ENCODE measurements at regions not wholly inside any gene's neighbourhood (a gene's known extent, or its start where the extent isn't known, plus 50 kb on each side); places are given as distances from the start of the nearest gene placed in this dataset.

DNA sequence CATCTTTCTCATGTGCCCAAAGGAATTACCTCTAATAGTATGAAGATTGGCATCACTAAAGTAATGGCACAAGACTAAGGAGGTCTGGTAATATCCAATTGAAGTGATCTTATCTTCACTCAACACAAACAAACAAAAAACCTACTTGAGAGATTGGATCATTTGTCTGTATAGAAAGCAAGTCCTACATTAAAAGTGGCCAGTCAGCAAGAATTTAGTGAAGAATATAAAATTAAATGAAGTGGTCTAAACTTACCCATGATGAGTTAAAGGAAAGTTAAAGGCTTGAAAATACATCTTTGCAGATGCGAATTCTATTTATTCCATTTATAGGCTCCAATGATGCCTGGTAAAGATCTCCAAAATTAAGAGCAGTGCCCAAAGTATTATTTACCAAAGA, 350.3 kb upstream of the PCSK5 start:
- Mint-ChIP-seq H3K4me1 (no peaks in the 10 kb centered on the region), H3K27ac (no peak overlapping the region), H3K36me3 (no peaks in the 10 kb centered on the region), H3K27me3 (peaks cover 0 to 9% of the 10 kb centered on the region in 2 donors), H3K4me3 (no peak overlapping the region), H3K9me3 (no peaks in the 10 kb centered on the region)
- no peak overlapping the region for H3K27ac ChIP-seq (ENCODE audit: low read length)
- H3K9me3 ChIP-seq: no peaks in the 10 kb centered on the region
- no CpG with 5 or more reads among the region's 1 CpG for WGBS (ENCODE audit: insufficient coverage)
- ATAC-seq (replicated peaks in 1 of 4): no peak
- no peak overlapping the region for H3K4me3 ChIP-seq (ENCODE audit: control insufficient read depth in 1 of 2, extremely low read depth in 1 of 2, low read length in 1 of 2)
- POLR2A ChIA-PET: no interaction called here
- CTCF ChIA-PET: no interaction called here
- no peaks in the 10 kb centered on the region for H3K4me1 ChIP-seq (ENCODE audit: control insufficient read depth in 1 of 2, extremely low read depth in 1 of 2, insufficient read depth in 2 of 2, low read length in 2 of 2)
- no peaks in the 10 kb centered on the region for H3K36me3 ChIP-seq (ENCODE audit: control insufficient read depth in 2 of 2, extremely low read depth in 1 of 2, insufficient read depth in 1 of 2, low read length in 1 of 2)
- no peaks in the 10 kb centered on the region for H3K27me3 ChIP-seq (replicated peaks in 1 of 2; ENCODE audit: control insufficient read depth in 2 of 2, extremely low read depth in 1 of 2, insufficient read depth in 2 of 2, low read length in 1 of 2)
- no peak for DNase-seq

GRCh38 chr9:75541734-75542133, 348.7 kb upstream of the PCSK5 start:
- whole genome bisulfite sequencing (ENCODE audit: insufficient coverage): no CpG with 5 or more reads among the region's 1 CpG
- H3K27ac Mint-ChIP-seq: no peak overlapping the region
- H3K36me3 ChIP-seq (ENCODE audit: control insufficient read depth in 2 of 2, extremely low read depth in 1 of 2, insufficient read depth in 1 of 2, low read length in 1 of 2): no peaks in the 10 kb centered on the region

DNA sequence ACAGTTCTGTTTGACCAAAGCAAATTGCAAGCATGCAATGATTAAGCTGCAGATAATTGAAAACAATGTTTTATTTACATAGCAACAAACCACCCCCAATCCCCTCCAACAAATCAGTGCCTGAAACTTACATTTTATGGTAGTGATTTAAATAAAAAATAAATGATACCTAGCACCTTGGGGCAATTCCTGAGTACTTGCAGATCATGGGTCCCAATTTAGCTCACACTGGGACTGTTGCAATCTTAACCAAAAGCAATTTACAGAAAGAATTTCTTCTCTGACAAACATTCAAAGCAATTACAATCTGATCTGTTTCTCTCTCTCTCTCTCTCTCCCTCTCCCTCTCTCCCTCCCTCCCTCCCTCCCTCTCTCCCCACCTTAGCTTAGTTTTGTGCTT, 345.7 kb upstream of the PCSK5 start:
- Mint-ChIP-seq H3K27me3 (no peaks in the 10 kb centered on the region), H3K36me3 (no peaks in the 10 kb centered on the region), H3K9me3 (no peaks in the 10 kb centered on the region), H3K4me3 (no peak overlapping the region), H3K27ac (no peak overlapping the region), H3K4me1 (no peaks in the 10 kb centered on the region)
- no peaks in the 10 kb centered on the region for H3K9me3 ChIP-seq
- no peak overlapping the region for H3K27ac ChIP-seq (ENCODE audit: low read length)
- no peaks in the 10 kb centered on the region for H3K4me1 ChIP-seq (ENCODE audit: control insufficient read depth in 1 of 2, extremely low read depth in 1 of 2, insufficient read depth in 2 of 2, low read length in 2 of 2)
- H3K4me3 ChIP-seq (ENCODE audit: control insufficient read depth in 1 of 2, extremely low read depth in 1 of 2, low read length in 1 of 2): no peak overlapping the region
- ChIA-PET CTCF (no interaction called here), POLR2A (no interaction called here)
- no peak for ATAC-seq (replicated peaks in 1 of 4)
- H3K36me3 ChIP-seq (ENCODE audit: control insufficient read depth in 2 of 2, extremely low read depth in 1 of 2, insufficient read depth in 1 of 2, low read length in 1 of 2): no peaks in the 10 kb centered on the region
- DNase-seq: no peak
- H3K27me3 ChIP-seq (replicated peaks in 1 of 2; ENCODE audit: control insufficient read depth in 2 of 2, extremely low read depth in 1 of 2, insufficient read depth in 2 of 2, low read length in 1 of 2): no peaks in the 10 kb centered on the region

More at GRCh38 chr9:75541734-75542133, 348.7 kb upstream of the PCSK5 start:
- ChIA-PET CTCF (no interaction called here), POLR2A (no interaction called here)
- H3K27ac ChIP-seq (ENCODE audit: low read length): no peak overlapping the region
- no peaks in the 10 kb centered on the region for H3K36me3 Mint-ChIP-seq
- DNase-seq: no peak
- H3K9me3 ChIP-seq: no peaks in the 10 kb centered on the region
- no peaks in the 10 kb centered on the region for H3K4me1 Mint-ChIP-seq
- H3K4me3 ChIP-seq (ENCODE audit: control insufficient read depth in 1 of 2, extremely low read depth in 1 of 2, low read length in 1 of 2): no peak overlapping the region
- no peaks in the 10 kb centered on the region for H3K27me3 ChIP-seq (replicated peaks in 1 of 2; ENCODE audit: control insufficient read depth in 2 of 2, extremely low read depth in 1 of 2, insufficient read depth in 2 of 2, low read length in 1 of 2)
- no peaks in the 10 kb centered on the region for H3K4me1 ChIP-seq (ENCODE audit: control insufficient read depth in 1 of 2, extremely low read depth in 1 of 2, insufficient read depth in 2 of 2, low read length in 2 of 2)
- H3K4me3 Mint-ChIP-seq: no peak overlapping the region
- ATAC-seq (replicated peaks in 1 of 4): no peak
- peaks cover 0 to 9% of the 10 kb centered on the region in 2 donors for H3K27me3 Mint-ChIP-seq
- no peaks in the 10 kb centered on the region for H3K9me3 Mint-ChIP-seq

- no peaks in the 10 kb centered on the region for H3K36me3 ChIP-seq (ENCODE audit: control insufficient read depth in 2 of 2, extremely low read depth in 1 of 2, insufficient read depth in 1 of 2, low read length in 1 of 2)
- no peaks in the 10 kb centered on the region for H3K9me3 ChIP-seq
- POLR2A ChIA-PET: no interaction called here
- H3K4me3 ChIP-seq (ENCODE audit: control insufficient read depth in 1 of 2, extremely low read depth in 1 of 2, low read length in 1 of 2): no peak overlapping the region
- no peak overlapping the region for H3K27ac Mint-ChIP-seq
- CTCF ChIA-PET: no interaction called here
- H3K9me3 Mint-ChIP-seq: no peaks in the 10 kb centered on the region
- no peak overlapping the region for H3K27ac ChIP-seq (ENCODE audit: low read length)
- no peaks in the 10 kb centered on the region for H3K36me3 Mint-ChIP-seq
- no peak for ATAC-seq (replicated peaks in 1 of 4)
- no peaks in the 10 kb centered on the region for H3K4me1 Mint-ChIP-seq
- no peak for DNase-seq
- no peaks in the 10 kb centered on the region for H3K4me1 ChIP-seq (ENCODE audit: control insufficient read depth in 1 of 2, extremely low read depth in 1 of 2, insufficient read depth in 2 of 2, low read length in 2 of 2)
- H3K27me3 Mint-ChIP-seq: no peaks in the 10 kb centered on the region
- no peak overlapping the region for H3K4me3 Mint-ChIP-seq
- 75% methylated on average over 2 of the region's 3 CpGs for WGBS (ENCODE audit: insufficient coverage)
- H3K27me3 ChIP-seq (replicated peaks in 1 of 2; ENCODE audit: control insufficient read depth in 2 of 2, extremely low read depth in 1 of 2, insufficient read depth in 2 of 2, low read length in 1 of 2): no peaks in the 10 kb centered on the region
Measured at GRCh38 chr9:75545287-75545686, 345.2 kb upstream of the PCSK5 start.

DNA sequence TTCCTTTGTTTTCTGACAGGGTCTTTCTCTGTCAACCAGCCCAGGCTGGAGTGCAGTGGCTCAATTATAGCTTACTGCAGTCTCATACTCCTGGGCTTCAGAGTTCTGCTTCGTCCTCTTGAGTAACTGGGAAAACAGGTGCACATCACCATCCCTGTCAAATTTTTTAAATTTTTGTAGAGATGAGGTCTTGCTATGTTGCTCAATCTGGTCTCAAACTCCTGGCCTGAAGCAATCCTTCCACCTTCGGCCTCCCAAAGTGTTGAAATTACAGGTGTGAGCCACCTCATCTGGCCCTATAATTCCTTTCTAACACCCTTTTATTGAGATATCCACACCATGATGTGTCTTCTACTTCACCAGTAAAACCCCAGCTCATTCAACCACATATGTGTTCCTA, 341.6 kb upstream of the PCSK5 start:
- Mint-ChIP-seq H3K4me3 (no peak overlapping the region), H3K9me3 (no peaks in the 10 kb centered on the region), H3K27ac (no peak overlapping the region), H3K27me3 (no peaks in the 10 kb centered on the region), H3K4me1 (no peaks in the 10 kb centered on the region), H3K36me3 (no peaks in the 10 kb centered on the region)
- H3K9me3 ChIP-seq: no peaks in the 10 kb centered on the region
- no CpG with 5 or more reads among the region's 2 CpGs for WGBS (ENCODE audit: insufficient coverage)
- no peaks in the 10 kb centered on the region for H3K36me3 ChIP-seq (ENCODE audit: control insufficient read depth in 2 of 2, extremely low read depth in 1 of 2, insufficient read depth in 1 of 2, low read length in 1 of 2)
- H3K4me3 ChIP-seq (ENCODE audit: control insufficient read depth in 1 of 2, extremely low read depth in 1 of 2, low read length in 1 of 2): no peak overlapping the region
- CTCF ChIA-PET: no interaction called here
- H3K4me1 ChIP-seq (ENCODE audit: control insufficient read depth in 1 of 2, extremely low read depth in 1 of 2, insufficient read depth in 2 of 2, low read length in 2 of 2): no peaks in the 10 kb centered on the region
- no peak for DNase-seq
- no peak for ATAC-seq (replicated peaks in 1 of 4)
- POLR2A ChIA-PET: interaction anchor here in 1 of 2 donors (0.6 kb wide), 1 partner anchor 50 kb away, joined by 3 read pairs; no protein-coding TSS in a partner anchor
- no peaks in the 10 kb centered on the region for H3K27me3 ChIP-seq (replicated peaks in 1 of 2; ENCODE audit: control insufficient read depth in 2 of 2, extremely low read depth in 1 of 2, insufficient read depth in 2 of 2, low read length in 1 of 2)
- no peak overlapping the region for H3K27ac ChIP-seq (ENCODE audit: low read length)

DNA sequence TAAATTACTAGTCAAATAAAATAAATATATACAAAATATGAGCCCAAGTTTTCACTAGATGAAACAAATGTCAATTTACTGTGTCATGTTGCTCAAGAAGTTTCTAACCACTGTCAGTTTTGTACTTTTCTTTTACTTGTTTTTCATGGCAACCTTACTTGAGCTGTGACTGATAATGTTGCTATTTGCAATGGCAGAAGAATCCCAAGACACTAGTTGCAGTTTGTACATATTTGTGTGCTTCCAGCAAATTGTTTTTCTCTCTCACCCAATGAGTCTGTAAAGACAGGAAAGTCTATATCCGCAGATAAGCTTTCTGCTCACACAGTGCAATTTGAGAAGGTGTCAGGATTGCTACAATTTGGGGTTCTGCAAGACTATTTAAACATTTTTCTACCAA, 338.6 kb upstream of the PCSK5 start:
- DNase-seq (no peak), ATAC-seq (replicated peaks in 1 of 4) (no peak)
- H3K4me3 ChIP-seq (ENCODE audit: control insufficient read depth in 1 of 2, extremely low read depth in 1 of 2, low read length in 1 of 2): no peak overlapping the region
- Mint-ChIP-seq H3K4me3 (no peak overlapping the region), H3K36me3 (no peaks in the 10 kb centered on the region), H3K27me3 (no peaks in the 10 kb centered on the region), H3K4me1 (no peaks in the 10 kb centered on the region), H3K27ac (no peak overlapping the region), H3K9me3 (peaks cover 2 to 3% (median 3%) of the 10 kb centered on the region in 3 donors)
- no peaks in the 10 kb centered on the region for H3K9me3 ChIP-seq
- WGBS (ENCODE audit: insufficient coverage): no CpG with 5 or more reads among the region's 1 CpG
- POLR2A ChIA-PET: no interaction called here
- no peak overlapping the region for H3K27ac ChIP-seq (ENCODE audit: low read length)
- H3K36me3 ChIP-seq (ENCODE audit: control insufficient read depth in 2 of 2, extremely low read depth in 1 of 2, insufficient read depth in 1 of 2, low read length in 1 of 2): no peaks in the 10 kb centered on the region
- CTCF ChIA-PET: no interaction called here
- no peaks in the 10 kb centered on the region for H3K4me1 ChIP-seq (ENCODE audit: control insufficient read depth in 1 of 2, extremely low read depth in 1 of 2, insufficient read depth in 2 of 2, low read length in 2 of 2)
- no peaks in the 10 kb centered on the region for H3K27me3 ChIP-seq (replicated peaks in 1 of 2; ENCODE audit: control insufficient read depth in 2 of 2, extremely low read depth in 1 of 2, insufficient read depth in 2 of 2, low read length in 1 of 2)

DNA sequence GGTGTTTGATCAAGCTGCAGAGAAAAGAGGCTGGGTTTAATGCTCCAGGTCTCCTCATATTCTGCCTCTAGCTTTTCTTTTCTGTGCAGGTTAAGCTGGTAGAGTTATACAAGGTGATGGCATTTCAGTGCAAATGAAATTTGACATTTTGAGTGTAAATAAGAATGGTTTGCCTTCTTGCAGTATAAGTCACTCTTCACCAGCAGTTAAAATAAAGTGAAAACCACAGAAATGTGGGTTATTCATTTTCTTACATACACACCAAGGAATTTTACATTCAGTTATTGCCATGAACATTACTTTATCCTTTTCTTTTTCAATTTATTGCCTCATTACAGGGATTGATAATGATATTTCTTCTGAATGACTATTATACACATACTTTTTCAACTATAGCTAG, 337.5 kb upstream of the PCSK5 start:
- Histone ChIP-seq H3K4me1 (ENCODE audit: control insufficient read depth in 1 of 2, extremely low read depth in 1 of 2, insufficient read depth in 2 of 2, low read length in 2 of 2) (no peaks in the 10 kb centered on the region), H3K9me3 (no peaks in the 10 kb centered on the region), H3K27me3 (replicated peaks in 1 of 2; ENCODE audit: control insufficient read depth in 2 of 2, extremely low read depth in 1 of 2, insufficient read depth in 2 of 2, low read length in 1 of 2) (no peaks in the 10 kb centered on the region), H3K27ac (ENCODE audit: low read length) (no peak overlapping the region), H3K36me3 (ENCODE audit: control insufficient read depth in 2 of 2, extremely low read depth in 1 of 2, insufficient read depth in 1 of 2, low read length in 1 of 2) (no peaks in the 10 kb centered on the region), H3K4me3 (ENCODE audit: control insufficient read depth in 1 of 2, extremely low read depth in 1 of 2, low read length in 1 of 2) (no peak overlapping the region)
- H3K27ac Mint-ChIP-seq: no peak overlapping the region
- POLR2A ChIA-PET: no interaction called here
- no peak overlapping the region for H3K4me3 Mint-ChIP-seq
- no peaks in the 10 kb centered on the region for H3K36me3 Mint-ChIP-seq
- H3K9me3 Mint-ChIP-seq: peaks cover 3 to 6% (median 5%) of the 10 kb centered on the region in 3 donors
- no peaks in the 10 kb centered on the region for H3K27me3 Mint-ChIP-seq
- ATAC-seq (replicated peaks in 1 of 4) (no peak), DNase-seq (no peak)
- H3K4me1 Mint-ChIP-seq: no peaks in the 10 kb centered on the region
- CTCF ChIA-PET: no interaction called here
